PC-9 (cell line): ENCODE measurements at regions not wholly inside any gene's neighbourhood (a gene's known extent, or its start where the extent isn't known, plus 50 kb on each side); places are given as distances from the start of the nearest gene placed in this dataset.

ENCODE experiments used
- BruUV-seq: library from RNA; stranded (reverse); fragments of 400-500 nt; replicated peaks from 2 replicates; lab custom pipeline; 2021; lab: Mats Ljungman, UMichigan
- CTCF ChIA-PET: fragments of 300-600 bp; sonication (Branson Sonifier 250); formaldehyde crosslinking; loops from one replicate; lab custom pipeline; 2022; ENCODE audit warnings: antibody characterized with exemption; lab: Charles Lee
- POLR2A ChIA-PET: fragments of 300-600 bp; sonication (Branson Sonifier 250); formaldehyde crosslinking; loops from one replicate; lab custom pipeline; 2022; ENCODE audit warnings: antibody characterized with exemption; ENCODE audit not compliant: unreplicated experiment; lab: Charles Lee
- DNase-seq, 2 experiments: peaks; one replicate each; pipeline versions ENCODE4 v3.0.0 to v3.0.0-alpha.2; 2015 to 2022; ENCODE audit warnings: mixed read lengths in 1 of 2
- H2AFZ ChIP-seq: fragments of 200-600 bp; sonication (generic); 2 replicates; pipeline ENCODE4 v1.8.1; 2017; ENCODE audit warnings: antibody characterized with exemption
- H3F3A ChIP-seq: fragments of 200-600 bp; sonication (generic); 2 replicates; pipeline ENCODE4 v1.8.1; 2017; ENCODE audit warnings: antibody characterized with exemption, mild to moderate bottlenecking, low read depth; ENCODE audit not compliant: insufficient read depth
- H3K27ac ChIP-seq: fragments of 200-600 bp; sonication (generic); 2 replicates; pipeline ENCODE4 v1.6.1; 2016; ENCODE audit warnings: mixed run types
- H3K27me3 ChIP-seq: fragments of 200-600 bp; sonication (generic); 2 replicates; pipeline ENCODE4 v1.6.1; 2016; ENCODE audit warnings: low read depth, mixed run types; ENCODE audit not compliant: insufficient read depth
- H3K36me3 ChIP-seq: fragments of 200-600 bp; sonication (generic); 2 replicates; pipeline ENCODE4 v1.6.1; 2016; ENCODE audit warnings: low read depth, mixed run types
- H3K4me1 ChIP-seq: fragments of 200-600 bp; sonication (generic); replicated peaks from 2 replicates; pipeline ENCODE4 v1.6.1; 2016; ENCODE audit warnings: mixed run types; ENCODE audit not compliant: insufficient read depth
- H3K4me2 ChIP-seq: fragments of 200-600 bp; sonication (generic); 2 replicates; pipeline ENCODE4 v1.6.1; 2017; ENCODE audit warnings: mixed run types
- H3K4me3 ChIP-seq: fragments of 200-600 bp; sonication (generic); 2 replicates; pipeline ENCODE4 v1.6.1; 2016; ENCODE audit warnings: mixed run types
- H3K79me2 ChIP-seq: fragments of 200-600 bp; sonication (generic); 2 replicates; pipeline ENCODE4 v1.6.1; 2017; ENCODE audit warnings: low read depth, mixed run types
- H3K9me2 ChIP-seq: fragments of 200-600 bp; sonication (generic); 2 replicates; pipeline ENCODE4 v1.8.1; 2017; ENCODE audit warnings: mild to moderate bottlenecking; ENCODE audit not compliant: insufficient read depth
- H3K9me3 ChIP-seq: fragments of 200-600 bp; sonication (generic); 2 replicates; pipeline ENCODE4 v1.8.1; 2016; ENCODE audit warnings: low read depth; ENCODE audit not compliant: insufficient read depth
- H4K20me1 ChIP-seq: fragments of 200-600 bp; sonication (generic); 2 replicates; pipeline ENCODE4 v1.8.1; 2017; ENCODE audit not compliant: insufficient read depth
- EZH2 ChIP-seq: fragments of 200-600 bp; sonication (generic); IDR thresholded peaks from 2 replicates; pipeline ENCODE4 v1.8.0; 2017; ENCODE audit warnings: antibody characterized with exemption, low read depth
- intact Hi-C: fragments of 100-400 bp; cut with micrococcal nuclease; formaldehyde crosslinking; loops from one replicate; pipeline ENCODE4 v1.10.0; 2022; ENCODE audit not compliant: unreplicated experiment
- TF ChIP-seq, protein P1 (sequence below): fragments of 200-600 bp; sonication (generic); conservative IDR thresholded peaks from 2 replicates; pipeline ENCODE4 v1.6.1; 2017; ENCODE audit warnings: mixed run types, antibody characterized with exemption, mild to moderate bottlenecking, moderate library complexity

DNA sequence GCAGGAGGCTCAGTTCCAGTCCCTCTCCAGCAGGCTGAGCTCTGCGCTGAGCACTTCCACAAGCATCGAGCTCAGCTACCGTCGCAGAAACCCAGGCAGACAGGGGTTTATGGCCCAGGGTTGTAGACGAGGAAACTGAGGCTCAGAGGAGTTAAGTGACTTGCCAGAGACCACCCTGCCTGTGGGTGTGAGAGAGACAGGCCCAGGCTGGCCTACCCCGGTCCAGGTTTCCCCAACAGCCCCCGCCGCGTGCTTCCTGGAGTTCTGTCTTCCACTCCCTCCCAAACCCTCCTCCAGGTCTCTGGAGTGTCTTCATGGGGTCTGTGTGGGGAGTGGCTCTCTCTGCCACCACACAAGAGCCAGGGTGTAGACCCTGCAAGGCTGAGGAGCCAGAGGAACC lies 615.9 kb downstream of the PTPRU start:
- TF ChIP-seq, protein P1, sequence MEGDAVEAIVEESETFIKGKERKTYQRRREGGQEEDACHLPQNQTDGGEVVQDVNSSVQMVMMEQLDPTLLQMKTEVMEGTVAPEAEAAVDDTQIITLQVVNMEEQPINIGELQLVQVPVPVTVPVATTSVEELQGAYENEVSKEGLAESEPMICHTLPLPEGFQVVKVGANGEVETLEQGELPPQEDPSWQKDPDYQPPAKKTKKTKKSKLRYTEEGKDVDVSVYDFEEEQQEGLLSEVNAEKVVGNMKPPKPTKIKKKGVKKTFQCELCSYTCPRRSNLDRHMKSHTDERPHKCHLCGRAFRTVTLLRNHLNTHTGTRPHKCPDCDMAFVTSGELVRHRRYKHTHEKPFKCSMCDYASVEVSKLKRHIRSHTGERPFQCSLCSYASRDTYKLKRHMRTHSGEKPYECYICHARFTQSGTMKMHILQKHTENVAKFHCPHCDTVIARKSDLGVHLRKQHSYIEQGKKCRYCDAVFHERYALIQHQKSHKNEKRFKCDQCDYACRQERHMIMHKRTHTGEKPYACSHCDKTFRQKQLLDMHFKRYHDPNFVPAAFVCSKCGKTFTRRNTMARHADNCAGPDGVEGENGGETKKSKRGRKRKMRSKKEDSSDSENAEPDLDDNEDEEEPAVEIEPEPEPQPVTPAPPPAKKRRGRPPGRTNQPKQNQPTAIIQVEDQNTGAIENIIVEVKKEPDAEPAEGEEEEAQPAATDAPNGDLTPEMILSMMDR = no peak
- TF ChIP-seq EZH2 = no peak
- Histone ChIP-seq H3K4me3 (no peak overlapping the region), H3F3A (no peaks in the 10 kb centered on the region), H3K79me2 (no peaks in the 10 kb centered on the region), H3K27me3 (peaks cover 12% of the 10 kb centered on the region), H3K27ac (no peak overlapping the region), H3K36me3 (no peaks in the 10 kb centered on the region), H3K4me2 (no peak overlapping the region), H3K4me1 (no peaks in the 10 kb centered on the region), H4K20me1 (no peaks in the 10 kb centered on the region), H2AFZ (no peak overlapping the region), H3K9me2 (no peaks in the 10 kb centered on the region), H3K9me3 (no peaks in the 10 kb centered on the region)
- POLR2A ChIA-PET = no interaction called here
- no peak for DNase-seq
- intact Hi-C loops = no loop called here
- BruUV-seq = no TSS peak
- CTCF ChIA-PET = no interaction called here

DNA sequence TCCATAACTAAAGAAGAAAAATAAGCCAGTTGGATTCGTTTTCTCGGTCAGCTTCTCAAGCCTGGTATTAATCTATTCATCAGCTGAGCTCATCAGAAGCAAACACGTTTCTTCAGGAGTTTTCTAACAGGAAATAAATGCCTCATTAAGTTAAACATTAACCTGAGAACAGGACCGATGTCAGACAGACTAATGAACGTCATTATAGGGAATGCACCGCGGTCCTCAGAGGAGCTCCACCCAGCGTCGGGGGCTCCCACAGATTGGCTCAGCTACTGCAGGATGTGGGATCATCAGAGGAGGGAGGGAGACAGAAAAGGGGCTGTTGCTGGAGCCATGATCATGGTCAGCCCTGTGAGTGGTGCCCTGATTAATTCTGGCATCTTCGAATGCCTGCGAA lies 615.4 kb downstream of the PTPRU start:
- Histone ChIP-seq H3K27me3 (peaks cover 12% of the 10 kb centered on the region), H4K20me1 (no peaks in the 10 kb centered on the region), H3K9me2 (no peaks in the 10 kb centered on the region), H3K9me3 (no peaks in the 10 kb centered on the region), H3K4me2 (no peak overlapping the region), H3K36me3 (no peaks in the 10 kb centered on the region), H3F3A (no peaks in the 10 kb centered on the region), H3K4me3 (no peak overlapping the region), H3K27ac (no peak overlapping the region), H3K4me1 (no peaks in the 10 kb centered on the region), H2AFZ (no peak overlapping the region), H3K79me2 (no peaks in the 10 kb centered on the region)
- POLR2A ChIA-PET = no interaction called here
- intact Hi-C loops = no loop called here
- TF ChIP-seq EZH2 = no peak
- TF ChIP-seq, protein P1 = no peak
- no peak for DNase-seq
- no TSS peak for BruUV-seq
- CTCF ChIA-PET = no interaction called here

DNA sequence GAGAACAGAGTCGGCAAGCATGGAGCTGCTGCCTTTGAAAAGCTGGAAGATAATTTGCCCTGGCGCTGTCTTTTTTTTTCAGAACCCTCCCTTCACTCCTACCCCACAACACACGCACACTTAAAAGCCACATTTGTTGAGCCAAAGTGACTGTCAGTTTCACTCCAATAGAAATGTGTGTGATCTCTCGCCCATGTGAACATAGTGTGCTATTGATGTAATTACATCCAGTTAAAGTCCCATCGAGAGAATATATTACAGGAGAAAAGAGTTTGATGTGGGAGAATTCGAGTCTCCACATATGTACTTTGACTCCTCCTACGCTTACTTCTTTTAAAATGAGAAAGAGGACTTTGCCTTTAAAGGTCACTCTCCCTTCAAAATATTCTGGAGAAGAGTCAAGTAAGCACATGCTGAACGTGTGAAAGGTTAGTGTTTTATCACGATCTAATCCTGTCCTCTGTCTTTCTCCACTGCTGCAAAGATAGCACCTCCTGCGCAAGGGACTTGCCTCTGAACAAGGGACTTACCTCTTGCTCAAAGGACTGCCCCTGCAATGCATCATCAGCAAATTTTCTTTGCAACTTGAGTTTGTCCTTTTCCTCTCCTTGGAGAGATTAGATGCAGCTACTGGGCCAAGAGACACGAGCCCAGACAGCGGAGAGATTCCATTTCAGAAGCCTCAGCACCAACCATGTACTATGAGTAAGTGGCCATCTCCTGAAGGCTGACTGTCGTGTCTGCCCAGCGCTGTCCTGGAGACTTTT lies 613.9 kb downstream of the PTPRU start:
- CTCF ChIA-PET = no interaction called here
- intact Hi-C loops = loop anchor here (1.0 to 10.0 kb wide), 2 partner anchors 337 to 615 kb away; partner anchors contain the start of genes MECR and PTPRU

More for the DNA sequence above, 613.9 kb downstream of the PTPRU start:
- TF ChIP-seq EZH2 = no peak
- TF ChIP-seq, protein P1 = no peak
- H3K36me3 ChIP-seq = no peaks in the 10 kb centered on the region
- no peak overlapping the region for H3K4me2 ChIP-seq
- H2AFZ ChIP-seq = no peak overlapping the region
- no peak overlapping the region for H3K4me3 ChIP-seq
- no peaks in the 10 kb centered on the region for H3K79me2 ChIP-seq
- no peaks in the 10 kb centered on the region for H3K4me1 ChIP-seq
- H3K27ac ChIP-seq = no peak overlapping the region
- no peaks in the 10 kb centered on the region for H4K20me1 ChIP-seq
- H3K9me3 ChIP-seq = no peaks in the 10 kb centered on the region
- no peak for DNase-seq
- peaks cover 12% of the 10 kb centered on the region for H3K27me3 ChIP-seq
- no peaks in the 10 kb centered on the region for H3K9me2 ChIP-seq
- BruUV-seq = no TSS peak
- POLR2A ChIA-PET = no interaction called here
- no peaks in the 10 kb centered on the region for H3F3A ChIP-seq
